Panc1 (cell line): ENCODE measurements at regions not wholly inside any gene's neighbourhood (a gene's known extent, or its start where the extent isn't known, plus 50 kb on each side); places are given as distances from the start of the nearest gene placed in this dataset.

Source experiments
- ATAC-seq: fragments of 200-7000 bp; cut with Tn5 transposase; 2 replicates; pipeline ENCODE4 v1.9.1; 2020; ENCODE audit warnings: mild to moderate bottlenecking, moderate library complexity
- BruUV-seq: library from RNA; stranded (reverse); fragments of 400-500 nt; replicated peaks from 2 replicates; lab custom pipeline; 2021; lab: Mats Ljungman, UMichigan
- CTCF ChIA-PET: fragments of 300-600 bp; sonication (Branson Sonifier 250); formaldehyde crosslinking; loops from one replicate; lab custom pipeline; 2022; ENCODE audit warnings: antibody characterized with exemption; lab: Charles Lee
- POLR2A ChIA-PET: fragments of 300-600 bp; sonication (Branson Sonifier 250); formaldehyde crosslinking; loops from one replicate; lab custom pipeline; 2022; ENCODE audit warnings: antibody characterized with exemption; lab: Charles Lee
- DNase-seq: peaks from one replicate; pipeline ENCODE4 v3.0.0-alpha.2; 2010; ENCODE audit warnings: low read depth, low spot score
- H3K27ac ChIP-seq: 2 replicates; pipeline ENCODE4 v1.5.1; 2011; ENCODE audit warnings: mild to moderate bottlenecking, low read length, inconsistent platforms
- H3K27me3 ChIP-seq: fragments of 200-500 bp; sonication (Bioruptor generic); 2 replicates; pipeline ENCODE4 v1.6.0; 2014; ENCODE audit warnings: low read length, inconsistent platforms; ENCODE audit not compliant: control insufficient read depth, insufficient read depth
- H3K36me3 ChIP-seq: fragments of 200-500 bp; sonication (Bioruptor generic); 2 replicates; pipeline ENCODE4 v1.5.1; 2014; ENCODE audit warnings: inconsistent platforms, mild to moderate bottlenecking, low read length, moderate library complexity; ENCODE audit not compliant: control insufficient read depth, insufficient read depth
- H3K4me1 ChIP-seq: 2 replicates; pipeline ENCODE4 v1.5.1; 2011; ENCODE audit warnings: inconsistent platforms, mild to moderate bottlenecking, low read length, moderate library complexity; ENCODE audit not compliant: control insufficient read depth, insufficient read depth
- H3K4me3 ChIP-seq, 2 experiments: 2 replicates each; pipeline ENCODE4 v1.5.1; 2011 to 2012; ENCODE audit warnings: low read depth in 2 of 2, low read length in 2 of 2, mild to moderate bottlenecking in 2 of 2, inconsistent platforms in 1 of 2, moderate library complexity in 1 of 2
- H3K9me3 ChIP-seq: fragments of 200-500 bp; sonication (Bioruptor generic); 2 replicates; pipeline ENCODE4 v1.5.1; 2014; ENCODE audit warnings: low read depth, mild to moderate bottlenecking, inconsistent platforms, low read length, moderate library complexity; ENCODE audit not compliant: control insufficient read depth, insufficient read depth
- POLR2AphosphoS5 ChIP-seq: IDR thresholded peaks from 2 replicates; pipeline ENCODE4 v1.6.1; 2012; ENCODE audit warnings: mild to moderate bottlenecking, low read depth, low read length, moderate library complexity
- SIN3A ChIP-seq: IDR thresholded peaks from 2 replicates; pipeline ENCODE4 v1.6.1; 2012; ENCODE audit warnings: low read depth, mild to moderate bottlenecking, low read length, moderate library complexity, borderline replicate concordance; ENCODE audit not compliant: insufficient read depth
- TCF7L2 ChIP-seq: IDR thresholded peaks from 2 replicates; pipeline ENCODE4 v1.6.1; 2011; ENCODE audit warnings: mild to moderate bottlenecking, low read depth, low read length, inconsistent platforms
- in situ Hi-C: cut with HindIII; loops from 2 replicates; pipeline ENCODE4 v1.10.0; 2016; ENCODE audit warnings: low sequenced_read_pairs, low pct_unique_long_range_greater_than_20kb
- intact Hi-C: fragments of 100-400 bp; cut with micrococcal nuclease; formaldehyde crosslinking; loops from one replicate; pipeline ENCODE4 v1.10.0; 2022; ENCODE audit not compliant: unreplicated experiment
- TF ChIP-seq, protein P1 (sequence below): fragments of 450-650 bp; IDR thresholded peaks from 2 replicates; pipeline ENCODE4 v1.5.1; 2017; ENCODE audit warnings: mild to moderate bottlenecking
- TF ChIP-seq, protein P2 (sequence below), 2 experiments: IDR thresholded peaks; 2 replicates each; pipeline ENCODE4 v1.6.1; 2011 to 2012; ENCODE audit warnings: low read depth in 2 of 2, control low read depth in 1 of 2, low read length in 1 of 2, mild to moderate bottlenecking in 1 of 2, moderate library complexity in 1 of 2; ENCODE audit not compliant: insufficient read depth in 1 of 2

DNA sequence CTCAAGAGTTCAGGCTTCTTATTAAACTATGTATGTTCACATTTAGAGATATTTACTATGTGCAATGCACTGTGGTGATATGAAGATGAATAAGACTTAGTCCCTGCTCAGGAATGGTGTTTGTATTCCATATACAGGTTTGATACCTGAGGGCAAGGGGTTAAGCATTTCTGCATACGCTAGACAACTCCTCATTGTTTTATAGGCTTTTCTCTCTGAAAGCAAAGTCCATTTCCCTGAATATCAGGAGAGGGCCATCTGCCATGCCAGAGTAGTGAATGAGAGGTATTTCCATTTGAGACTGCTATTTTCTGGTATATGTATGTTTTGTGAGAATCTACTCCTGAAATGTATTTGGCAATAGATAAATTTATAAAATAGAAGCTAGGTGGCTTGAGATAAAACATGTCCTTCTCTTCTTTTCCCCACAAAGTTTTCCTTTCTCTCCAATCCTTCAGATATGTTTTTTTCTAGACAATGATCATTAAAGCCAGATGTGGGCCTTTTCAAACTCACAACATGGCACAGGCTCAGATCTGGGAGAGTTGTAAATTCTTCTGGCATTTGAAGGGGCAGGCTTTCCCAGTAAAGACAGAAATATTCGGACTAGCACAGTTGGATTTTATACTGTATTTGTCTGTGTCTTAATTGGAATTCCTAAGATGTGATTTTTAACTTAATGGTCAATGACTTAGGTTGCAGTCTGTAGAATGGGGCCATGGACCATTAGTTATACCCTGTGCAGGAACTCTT is 73.3 kb upstream of the WDR26 start:
- ATAC-seq (no peak), DNase-seq (no peak)
- in situ Hi-C loops: no loop called here
- TF ChIP-seq SIN3A: no peak
- TF ChIP-seq TCF7L2: no peak
- TF ChIP-seq, protein P1, sequence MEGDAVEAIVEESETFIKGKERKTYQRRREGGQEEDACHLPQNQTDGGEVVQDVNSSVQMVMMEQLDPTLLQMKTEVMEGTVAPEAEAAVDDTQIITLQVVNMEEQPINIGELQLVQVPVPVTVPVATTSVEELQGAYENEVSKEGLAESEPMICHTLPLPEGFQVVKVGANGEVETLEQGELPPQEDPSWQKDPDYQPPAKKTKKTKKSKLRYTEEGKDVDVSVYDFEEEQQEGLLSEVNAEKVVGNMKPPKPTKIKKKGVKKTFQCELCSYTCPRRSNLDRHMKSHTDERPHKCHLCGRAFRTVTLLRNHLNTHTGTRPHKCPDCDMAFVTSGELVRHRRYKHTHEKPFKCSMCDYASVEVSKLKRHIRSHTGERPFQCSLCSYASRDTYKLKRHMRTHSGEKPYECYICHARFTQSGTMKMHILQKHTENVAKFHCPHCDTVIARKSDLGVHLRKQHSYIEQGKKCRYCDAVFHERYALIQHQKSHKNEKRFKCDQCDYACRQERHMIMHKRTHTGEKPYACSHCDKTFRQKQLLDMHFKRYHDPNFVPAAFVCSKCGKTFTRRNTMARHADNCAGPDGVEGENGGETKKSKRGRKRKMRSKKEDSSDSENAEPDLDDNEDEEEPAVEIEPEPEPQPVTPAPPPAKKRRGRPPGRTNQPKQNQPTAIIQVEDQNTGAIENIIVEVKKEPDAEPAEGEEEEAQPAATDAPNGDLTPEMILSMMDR: no peak
- TF ChIP-seq, protein P2, sequence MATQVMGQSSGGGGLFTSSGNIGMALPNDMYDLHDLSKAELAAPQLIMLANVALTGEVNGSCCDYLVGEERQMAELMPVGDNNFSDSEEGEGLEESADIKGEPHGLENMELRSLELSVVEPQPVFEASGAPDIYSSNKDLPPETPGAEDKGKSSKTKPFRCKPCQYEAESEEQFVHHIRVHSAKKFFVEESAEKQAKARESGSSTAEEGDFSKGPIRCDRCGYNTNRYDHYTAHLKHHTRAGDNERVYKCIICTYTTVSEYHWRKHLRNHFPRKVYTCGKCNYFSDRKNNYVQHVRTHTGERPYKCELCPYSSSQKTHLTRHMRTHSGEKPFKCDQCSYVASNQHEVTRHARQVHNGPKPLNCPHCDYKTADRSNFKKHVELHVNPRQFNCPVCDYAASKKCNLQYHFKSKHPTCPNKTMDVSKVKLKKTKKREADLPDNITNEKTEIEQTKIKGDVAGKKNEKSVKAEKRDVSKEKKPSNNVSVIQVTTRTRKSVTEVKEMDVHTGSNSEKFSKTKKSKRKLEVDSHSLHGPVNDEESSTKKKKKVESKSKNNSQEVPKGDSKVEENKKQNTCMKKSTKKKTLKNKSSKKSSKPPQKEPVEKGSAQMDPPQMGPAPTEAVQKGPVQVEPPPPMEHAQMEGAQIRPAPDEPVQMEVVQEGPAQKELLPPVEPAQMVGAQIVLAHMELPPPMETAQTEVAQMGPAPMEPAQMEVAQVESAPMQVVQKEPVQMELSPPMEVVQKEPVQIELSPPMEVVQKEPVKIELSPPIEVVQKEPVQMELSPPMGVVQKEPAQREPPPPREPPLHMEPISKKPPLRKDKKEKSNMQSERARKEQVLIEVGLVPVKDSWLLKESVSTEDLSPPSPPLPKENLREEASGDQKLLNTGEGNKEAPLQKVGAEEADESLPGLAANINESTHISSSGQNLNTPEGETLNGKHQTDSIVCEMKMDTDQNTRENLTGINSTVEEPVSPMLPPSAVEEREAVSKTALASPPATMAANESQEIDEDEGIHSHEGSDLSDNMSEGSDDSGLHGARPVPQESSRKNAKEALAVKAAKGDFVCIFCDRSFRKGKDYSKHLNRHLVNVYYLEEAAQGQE (IDR thresholded peaks at IDR 0.05; ENCODE audit: insufficient read depth in 1 of 2, low read depth in 2 of 2, low read length in 1 of 2): no peak
- TF ChIP-seq POLR2AphosphoS5: no peak
- Histone ChIP-seq H3K4me1 (peaks cover 39% of the 10 kb centered on the region), H3K9me3 (no peaks in the 10 kb centered on the region), H3K4me3 (no peak overlapping the region), H3K27me3 (no peaks in the 10 kb centered on the region), H3K27ac (no peak overlapping the region; the same call in 1 of the 2 replicates), H3K36me3 (no peaks in the 10 kb centered on the region)
- CTCF ChIA-PET: interaction anchor here (0.6 to 1.4 kb wide), 3 partner anchors 47 to 415 kb away, joined by 4 to 8 read pairs (median 4); no protein-coding TSS in a partner anchor
- POLR2A ChIA-PET: no interaction called here
- no TSS peak for BruUV-seq
- intact Hi-C loops: no loop called here

DNA sequence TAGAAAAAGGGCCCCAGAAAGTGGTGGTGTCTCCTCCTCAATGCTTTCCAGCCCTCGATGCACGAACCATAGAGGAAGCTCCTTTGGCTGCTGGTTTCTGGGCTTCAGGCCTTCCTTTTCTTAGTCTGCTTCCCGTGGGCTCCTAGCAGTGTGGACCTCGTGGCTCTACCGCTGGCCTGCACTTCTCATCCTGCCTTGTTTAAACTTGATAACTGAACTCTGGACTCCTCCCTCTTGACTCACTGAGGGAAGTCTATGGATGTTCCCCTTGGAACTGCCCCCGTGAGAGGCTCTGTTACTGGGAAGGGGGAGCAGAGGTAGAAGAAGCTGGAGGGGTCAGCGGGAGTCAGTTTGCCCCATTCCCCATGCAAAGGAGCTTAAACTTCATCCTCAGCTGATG is 75.3 kb upstream of the WDR26 start:
- H3K9me3 ChIP-seq: no peaks in the 10 kb centered on the region
- ATAC-seq (no peak), DNase-seq (no peak)
- in situ Hi-C loops: no loop called here
- POLR2A ChIA-PET: no interaction called here
- TF ChIP-seq SIN3A (no peak), POLR2AphosphoS5 (no peak)
- TF ChIP-seq, protein P2 (IDR thresholded peaks at IDR 0.05; ENCODE audit: insufficient read depth in 1 of 2, low read depth in 2 of 2, low read length in 1 of 2): no peak
- TF ChIP-seq, protein P1: no peak
- no peak overlapping the region for H3K4me3 ChIP-seq
- no peaks in the 10 kb centered on the region for H3K27me3 ChIP-seq
- no peaks in the 10 kb centered on the region for H3K36me3 ChIP-seq
- intact Hi-C loops: loop anchor here (5.0 kb wide), 1 partner anchor 132 kb away; no protein-coding TSS in a partner anchor
- peak overlapping the region; percentile 23 for H3K27ac ChIP-seq
- BruUV-seq: no TSS peak
- CTCF ChIA-PET: no interaction called here
- peaks cover 22% of the 10 kb centered on the region for H3K4me1 ChIP-seq
